ENCODE measurements at regions not wholly inside any gene's neighbourhood (a gene's known extent, or its start where the extent isn't known, plus 50 kb on each side); places are given as distances from the start of the nearest gene placed in this dataset.

DNA sequence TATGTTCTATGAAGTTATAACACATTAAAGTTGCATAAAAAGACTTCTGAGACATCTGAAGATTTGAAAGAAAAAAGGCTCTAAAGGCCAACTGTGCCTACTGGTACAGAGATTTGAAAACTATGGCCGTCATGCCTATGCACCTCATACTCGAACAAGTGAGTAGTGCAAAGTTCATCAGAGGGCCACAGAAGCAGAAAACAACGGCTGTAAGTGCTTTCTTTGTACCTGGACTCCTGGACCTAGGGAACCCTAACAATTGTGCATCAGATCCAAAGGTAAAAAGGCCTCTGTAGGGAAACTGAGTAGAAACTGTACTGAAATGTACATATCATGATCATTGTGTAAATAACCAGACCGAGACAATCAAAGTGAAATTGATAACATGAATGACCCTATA, 230.4 kb upstream of the CHST9 start:
- Histone ChIP-seq H4K20me1 (ENCODE audit: low read depth) (no peaks in the 10 kb centered on the region), H2AFZ (replicated peaks) (no peak overlapping the region), H3K27me3 (no peaks in the 10 kb centered on the region), H3K4me2 (no peak overlapping the region), H3F3A (ENCODE audit: low read depth) (no peaks in the 10 kb centered on the region), H3K79me2 (ENCODE audit: low read depth) (no peaks in the 10 kb centered on the region), H3K4me3 (no peak overlapping the region), H3K36me3 (no peaks in the 10 kb centered on the region), H3K9me3 (ENCODE audit: low read depth) (no peaks in the 10 kb centered on the region), H3K27ac (no peak overlapping the region), H3K4me1 (peaks cover 14% of the 10 kb centered on the region), H3K9ac (no peak overlapping the region)
- peaks cover 7% of the 10 kb centered on the region for H3K27me3 Mint-ChIP-seq (ENCODE audit: insufficient read depth, low read depth)
- H3K36me3 Mint-ChIP-seq = peaks cover 2% of the 10 kb centered on the region
- peaks cover 13% of the 10 kb centered on the region for H3K9me3 Mint-ChIP-seq
- H3K4me3 Mint-ChIP-seq = no peak overlapping the region
- peaks cover 45% of the 10 kb centered on the region for H3K4me1 Mint-ChIP-seq
- H3K27ac Mint-ChIP-seq = peak overlapping the region; percentile 52
- no peak for DNase-seq (ENCODE audit: low spot score)
- TF ChIP-seq EZH2 (IDR thresholded peaks at IDR 0.05) (no peak), EZH2phosphoT487 (IDR thresholded peaks at IDR 0.05) (no peak)
- TF ChIP-seq, protein P1, sequence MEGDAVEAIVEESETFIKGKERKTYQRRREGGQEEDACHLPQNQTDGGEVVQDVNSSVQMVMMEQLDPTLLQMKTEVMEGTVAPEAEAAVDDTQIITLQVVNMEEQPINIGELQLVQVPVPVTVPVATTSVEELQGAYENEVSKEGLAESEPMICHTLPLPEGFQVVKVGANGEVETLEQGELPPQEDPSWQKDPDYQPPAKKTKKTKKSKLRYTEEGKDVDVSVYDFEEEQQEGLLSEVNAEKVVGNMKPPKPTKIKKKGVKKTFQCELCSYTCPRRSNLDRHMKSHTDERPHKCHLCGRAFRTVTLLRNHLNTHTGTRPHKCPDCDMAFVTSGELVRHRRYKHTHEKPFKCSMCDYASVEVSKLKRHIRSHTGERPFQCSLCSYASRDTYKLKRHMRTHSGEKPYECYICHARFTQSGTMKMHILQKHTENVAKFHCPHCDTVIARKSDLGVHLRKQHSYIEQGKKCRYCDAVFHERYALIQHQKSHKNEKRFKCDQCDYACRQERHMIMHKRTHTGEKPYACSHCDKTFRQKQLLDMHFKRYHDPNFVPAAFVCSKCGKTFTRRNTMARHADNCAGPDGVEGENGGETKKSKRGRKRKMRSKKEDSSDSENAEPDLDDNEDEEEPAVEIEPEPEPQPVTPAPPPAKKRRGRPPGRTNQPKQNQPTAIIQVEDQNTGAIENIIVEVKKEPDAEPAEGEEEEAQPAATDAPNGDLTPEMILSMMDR (IDR thresholded peaks at IDR 0.05) = no peak

- Histone ChIP-seq H3K79me2 (ENCODE audit: low read depth) (no peaks in the 10 kb centered on the region), H3K4me3 (no peak overlapping the region), H3K36me3 (no peaks in the 10 kb centered on the region), H3K9ac (no peak overlapping the region), H4K20me1 (ENCODE audit: low read depth) (no peaks in the 10 kb centered on the region), H3K4me1 (peaks cover 14% of the 10 kb centered on the region), H3F3A (ENCODE audit: low read depth) (no peaks in the 10 kb centered on the region), H3K27me3 (no peaks in the 10 kb centered on the region), H3K4me2 (no peak overlapping the region), H3K9me3 (ENCODE audit: low read depth) (no peaks in the 10 kb centered on the region), H3K27ac (no peak overlapping the region), H2AFZ (replicated peaks) (no peak overlapping the region)
- Mint-ChIP-seq H3K9me3 (peaks cover 14% of the 10 kb centered on the region), H3K4me1 (peaks cover 45% of the 10 kb centered on the region), H3K4me3 (peak overlapping the region; percentile 14), H3K27me3 (ENCODE audit: insufficient read depth, low read depth) (peaks cover 5% of the 10 kb centered on the region), H3K36me3 (peaks cover 2% of the 10 kb centered on the region), H3K27ac (peak overlapping the region; percentile 93)
- no peak for DNase-seq (ENCODE audit: low spot score)
- TF ChIP-seq EZH2phosphoT487 (IDR thresholded peaks at IDR 0.05) (no peak), EZH2 (IDR thresholded peaks at IDR 0.05) (no peak)
- TF ChIP-seq, protein P1 (IDR thresholded peaks at IDR 0.05) = no peak
Measured at GRCh38 chr18:27414682-27415081, 229.6 kb upstream of the CHST9 start.

GRCh38 chr18:27413495-27414401, 228.6 kb upstream of the CHST9 start:
- H3K36me3 ChIP-seq = no peaks in the 10 kb centered on the region
- H3K79me2 ChIP-seq (ENCODE audit: low read depth) = no peaks in the 10 kb centered on the region
- no peak for DNase-seq (ENCODE audit: low spot score)
- Mint-ChIP-seq H3K36me3 (peaks cover 2% of the 10 kb centered on the region), H3K4me1 (peaks cover 45% of the 10 kb centered on the region), H3K9me3 (peaks cover 16% of the 10 kb centered on the region), H3K4me3 (no peak overlapping the region), H3K27ac (peak overlapping the region; percentile 93), H3K27me3 (ENCODE audit: insufficient read depth, low read depth) (peaks cover 3% of the 10 kb centered on the region)
- peaks cover 14% of the 10 kb centered on the region for H3K4me1 ChIP-seq
- no peak for TF ChIP-seq EZH2 (IDR thresholded peaks at IDR 0.05)
- TF ChIP-seq, protein P1 (IDR thresholded peaks at IDR 0.05) = no peak
- TF ChIP-seq EZH2phosphoT487 (IDR thresholded peaks at IDR 0.05) = no peak
- H3K9ac ChIP-seq = no peak overlapping the region
- H2AFZ ChIP-seq (replicated peaks) = peak overlapping the region; percentile 55
- H3K4me3 ChIP-seq = no peak overlapping the region
- no peaks in the 10 kb centered on the region for H3F3A ChIP-seq (ENCODE audit: low read depth)
- no peaks in the 10 kb centered on the region for H3K27me3 ChIP-seq
- H3K27ac ChIP-seq = no peak overlapping the region
- H4K20me1 ChIP-seq (ENCODE audit: low read depth) = no peaks in the 10 kb centered on the region
- no peak overlapping the region for H3K4me2 ChIP-seq
- H3K9me3 ChIP-seq (ENCODE audit: low read depth) = no peaks in the 10 kb centered on the region
